AG04449 (cell line): ENCODE measurements at regions not wholly inside any gene's neighbourhood (a gene's known extent, or its start where the extent isn't known, plus 50 kb on each side); places are given as distances from the start of the nearest gene placed in this dataset.

Experiments
- CTCF ChIA-PET: fragments of 350-600 bp; formaldehyde crosslinking; extraction: SDS; loops from one replicate; lab custom pipeline; 2021; ENCODE audit warnings: antibody characterized with exemption; lab: Yijun Ruan, JAX
- POLR2A ChIA-PET: fragments of 400-600, 350-600 bp; formaldehyde crosslinking; extraction: SDS; loops from one replicate; lab custom pipeline; 2020; ENCODE audit warnings: antibody characterized with exemption, inconsistent platforms; lab: Yijun Ruan, JAX
- DNase-seq: peaks from one replicate; pipeline ENCODE4 v3.0.0-alpha.2; 2010; ENCODE audit warnings: low read depth, low spot score
- H3K4me3 ChIP-seq: 2 replicates; pipeline ENCODE4 v1.5.1; 2011; ENCODE audit warnings: low read depth, mild to moderate bottlenecking, control low read depth, low read length
- CTCF ChIP-seq: IDR thresholded peaks from one replicate; pipeline ENCODE4 v1.5.1; 2011; ENCODE audit warnings: mild to moderate bottlenecking, moderate library complexity, low read length, control low read depth, inconsistent platforms; ENCODE audit not compliant: insufficient read depth; ENCODE audit errors: missing control alignments

GRCh38 chr10:123318516-123318915 is 164.3 kb downstream of the BUB3 start:
- no peak overlapping the region for H3K4me3 ChIP-seq
- DNase-seq: no peak
- TF ChIP-seq CTCF: no peak
- POLR2A ChIA-PET: no interaction called here
- CTCF ChIA-PET: no interaction called here

GRCh38 chr10:123320091-123320490 is 165.9 kb downstream of the BUB3 start:
- ChIA-PET POLR2A (no interaction called here), CTCF (no interaction called here)
- no peak for TF ChIP-seq CTCF
- H3K4me3 ChIP-seq: no peak overlapping the region
- DNase-seq: no peak

- DNase-seq: no peak
- no peak for TF ChIP-seq CTCF
- POLR2A ChIA-PET: no interaction called here
- H3K4me3 ChIP-seq: no peak overlapping the region
- CTCF ChIA-PET: no interaction called here
Measured at GRCh38 chr10:123323884-123324283, 169.7 kb downstream of the BUB3 start.

GRCh38 chr10:123325663-123326190 is 171.5 kb downstream of the BUB3 start:
- no peak overlapping the region for H3K4me3 ChIP-seq
- no peak for DNase-seq
- ChIA-PET CTCF (no interaction called here), POLR2A (no interaction called here)
- no peak for TF ChIP-seq CTCF

GRCh38 chr10:123326674-123327073 is 172.5 kb downstream of the BUB3 start:
- TF ChIP-seq CTCF: no peak
- DNase-seq: no peak
- POLR2A ChIA-PET: no interaction called here
- CTCF ChIA-PET: no interaction called here
- no peak overlapping the region for H3K4me3 ChIP-seq

- no peak overlapping the region for H3K4me3 ChIP-seq
- TF ChIP-seq CTCF: no peak
- ChIA-PET CTCF (no interaction called here), POLR2A (no interaction called here)
- DNase-seq: no peak
Measured at GRCh38 chr10:123327450-123327849, 173.2 kb downstream of the BUB3 start.

GRCh38 chr10:123327896-123328295 is 173.7 kb downstream of the BUB3 start:
- H3K4me3 ChIP-seq: no peak overlapping the region
- CTCF ChIA-PET: no interaction called here
- POLR2A ChIA-PET: no interaction called here
- TF ChIP-seq CTCF: no peak
- DNase-seq: no peak
